ENCODE measurements at regions not wholly inside any gene's neighbourhood (a gene's known extent, or its start where the extent isn't known, plus 50 kb on each side); places are given as distances from the start of the nearest gene placed in this dataset.
"Not testable (repeated sequence)": the region's sequence is repeated elsewhere in the genome, so short reads cannot be mapped to it uniquely, and the experiment has no call there.

GRCh38 chr6:144793744-144794143, 508.6 kb downstream of the UTRN start:
- Histone ChIP-seq H3K9me3 (ENCODE audit: control insufficient read depth, insufficient read depth, low read length) (no peaks in the 10 kb centered on the region), H3K27me3 (ENCODE audit: control insufficient read depth, insufficient read depth, low read length) (no peaks in the 10 kb centered on the region), H3K36me3 (ENCODE audit: control insufficient read depth, insufficient read depth, low read length) (no peaks in the 10 kb centered on the region), H3K9ac (ENCODE audit: low read depth, low read length) (no peak overlapping the region), H3K4me1 (ENCODE audit: control insufficient read depth, insufficient read depth, low read length) (no peaks in the 10 kb centered on the region), H3K4me3 (ENCODE audit: low read depth, low read length) (no peak overlapping the region)

- H3K4me3 ChIP-seq (ENCODE audit: low read depth, low read length); H3K36me3 ChIP-seq (ENCODE audit: control insufficient read depth, insufficient read depth, low read length); H3K4me1 ChIP-seq (ENCODE audit: control insufficient read depth, insufficient read depth, low read length); H3K9me3 ChIP-seq (ENCODE audit: control insufficient read depth, insufficient read depth, low read length); H3K9ac ChIP-seq (ENCODE audit: low read depth, low read length); H3K27me3 ChIP-seq (ENCODE audit: control insufficient read depth, insufficient read depth, low read length): not testable (repeated sequence)
These were observed 509.9 kb downstream of the UTRN start for GRCh38 chr6:144795022-144795421.

- Histone ChIP-seq H3K9me3 (ENCODE audit: control insufficient read depth, insufficient read depth, low read length) (no peaks in the 10 kb centered on the region), H3K9ac (ENCODE audit: low read depth, low read length) (no peak overlapping the region), H3K4me1 (ENCODE audit: control insufficient read depth, insufficient read depth, low read length) (no peaks in the 10 kb centered on the region), H3K36me3 (ENCODE audit: control insufficient read depth, insufficient read depth, low read length) (no peaks in the 10 kb centered on the region), H3K4me3 (ENCODE audit: low read depth, low read length) (no peak overlapping the region), H3K27me3 (ENCODE audit: control insufficient read depth, insufficient read depth, low read length) (no peaks in the 10 kb centered on the region)
These were observed 510.9 kb downstream of the UTRN start for GRCh38 chr6:144796070-144796469.

- H3K4me1 ChIP-seq (ENCODE audit: control insufficient read depth, insufficient read depth, low read length), result no peaks in the 10 kb centered on the region
- H3K9me3 ChIP-seq (ENCODE audit: control insufficient read depth, insufficient read depth, low read length), result no peaks in the 10 kb centered on the region
- no peaks in the 10 kb centered on the region for H3K36me3 ChIP-seq (ENCODE audit: control insufficient read depth, insufficient read depth, low read length)
- no peaks in the 10 kb centered on the region for H3K27me3 ChIP-seq (ENCODE audit: control insufficient read depth, insufficient read depth, low read length)
- no peak overlapping the region for H3K4me3 ChIP-seq (ENCODE audit: low read depth, low read length)
- no peak overlapping the region for H3K9ac ChIP-seq (ENCODE audit: low read depth, low read length)
These were observed 512.9 kb downstream of the UTRN start for GRCh38 chr6:144797881-144798589.

- H3K36me3 ChIP-seq (ENCODE audit: control insufficient read depth, insufficient read depth, low read length), result no peaks in the 10 kb centered on the region
- no peaks in the 10 kb centered on the region for H3K27me3 ChIP-seq (ENCODE audit: control insufficient read depth, insufficient read depth, low read length)
- no peak overlapping the region for H3K4me3 ChIP-seq (ENCODE audit: low read depth, low read length)
- H3K9ac ChIP-seq (ENCODE audit: low read depth, low read length), result no peak overlapping the region
- no peaks in the 10 kb centered on the region for H3K4me1 ChIP-seq (ENCODE audit: control insufficient read depth, insufficient read depth, low read length)
- H3K9me3 ChIP-seq (ENCODE audit: control insufficient read depth, insufficient read depth, low read length), result no peaks in the 10 kb centered on the region
These were observed 519.2 kb downstream of the UTRN start for GRCh38 chr6:144804246-144804790.

- H3K36me3 ChIP-seq (ENCODE audit: control insufficient read depth, insufficient read depth, low read length), result no peaks in the 10 kb centered on the region
- no peak overlapping the region for H3K9ac ChIP-seq (ENCODE audit: low read depth, low read length)
- no peaks in the 10 kb centered on the region for H3K4me1 ChIP-seq (ENCODE audit: control insufficient read depth, insufficient read depth, low read length)
These were observed 519.9 kb downstream of the UTRN start for GRCh38 chr6:144805049-144805448.

GRCh38 chr6:144806222-144806621, 521.1 kb downstream of the UTRN start:
- Histone ChIP-seq H3K4me1 (ENCODE audit: control insufficient read depth, insufficient read depth, low read length) (no peaks in the 10 kb centered on the region), H3K9me3 (ENCODE audit: control insufficient read depth, insufficient read depth, low read length) (no peaks in the 10 kb centered on the region), H3K36me3 (ENCODE audit: control insufficient read depth, insufficient read depth, low read length) (no peaks in the 10 kb centered on the region), H3K9ac (ENCODE audit: low read depth, low read length) (no peak overlapping the region), H3K27me3 (ENCODE audit: control insufficient read depth, insufficient read depth, low read length) (no peaks in the 10 kb centered on the region), H3K4me3 (ENCODE audit: low read depth, low read length) (no peak overlapping the region)

More at GRCh38 chr6:144805049-144805448, 519.9 kb downstream of the UTRN start:
- Histone ChIP-seq H3K9me3 (ENCODE audit: control insufficient read depth, insufficient read depth, low read length) (no peaks in the 10 kb centered on the region), H3K4me3 (ENCODE audit: low read depth, low read length) (no peak overlapping the region), H3K27me3 (ENCODE audit: control insufficient read depth, insufficient read depth, low read length) (no peaks in the 10 kb centered on the region)

GRCh38 chr6:144809120-144809519, 524.0 kb downstream of the UTRN start:
- Histone ChIP-seq H3K27me3 (ENCODE audit: control insufficient read depth, insufficient read depth, low read length) (no peaks in the 10 kb centered on the region), H3K9ac (ENCODE audit: low read depth, low read length) (no peak overlapping the region), H3K9me3 (ENCODE audit: control insufficient read depth, insufficient read depth, low read length) (no peaks in the 10 kb centered on the region), H3K4me3 (ENCODE audit: low read depth, low read length) (no peak overlapping the region), H3K4me1 (ENCODE audit: control insufficient read depth, insufficient read depth, low read length) (no peaks in the 10 kb centered on the region), H3K36me3 (ENCODE audit: control insufficient read depth, insufficient read depth, low read length) (no peaks in the 10 kb centered on the region)

- Histone ChIP-seq H3K4me1 (ENCODE audit: control insufficient read depth, insufficient read depth, low read length) (no peaks in the 10 kb centered on the region), H3K9me3 (ENCODE audit: control insufficient read depth, insufficient read depth, low read length) (no peaks in the 10 kb centered on the region), H3K9ac (ENCODE audit: low read depth, low read length) (no peak overlapping the region), H3K36me3 (ENCODE audit: control insufficient read depth, insufficient read depth, low read length) (no peaks in the 10 kb centered on the region), H3K27me3 (ENCODE audit: control insufficient read depth, insufficient read depth, low read length) (no peaks in the 10 kb centered on the region), H3K4me3 (ENCODE audit: low read depth, low read length) (no peak overlapping the region)
These were observed 524.8 kb downstream of the UTRN start for GRCh38 chr6:144809969-144810368.

GRCh38 chr6:144811140-144811539, 526.0 kb downstream of the UTRN start:
- Histone ChIP-seq H3K9me3 (ENCODE audit: control insufficient read depth, insufficient read depth, low read length) (no peaks in the 10 kb centered on the region), H3K9ac (ENCODE audit: low read depth, low read length) (no peak overlapping the region), H3K4me3 (ENCODE audit: low read depth, low read length) (no peak overlapping the region), H3K4me1 (ENCODE audit: control insufficient read depth, insufficient read depth, low read length) (no peaks in the 10 kb centered on the region), H3K36me3 (ENCODE audit: control insufficient read depth, insufficient read depth, low read length) (no peaks in the 10 kb centered on the region), H3K27me3 (ENCODE audit: control insufficient read depth, insufficient read depth, low read length) (no peaks in the 10 kb centered on the region)

- no peak overlapping the region for H3K4me3 ChIP-seq (ENCODE audit: low read depth, low read length)
- H3K36me3 ChIP-seq (ENCODE audit: control insufficient read depth, insufficient read depth, low read length), result no peaks in the 10 kb centered on the region
- H3K4me1 ChIP-seq (ENCODE audit: control insufficient read depth, insufficient read depth, low read length), result no peaks in the 10 kb centered on the region
- no peaks in the 10 kb centered on the region for H3K27me3 ChIP-seq (ENCODE audit: control insufficient read depth, insufficient read depth, low read length)
- no peak overlapping the region for H3K9ac ChIP-seq (ENCODE audit: low read depth, low read length)
- no peaks in the 10 kb centered on the region for H3K9me3 ChIP-seq (ENCODE audit: control insufficient read depth, insufficient read depth, low read length)
These were observed 531.8 kb downstream of the UTRN start for GRCh38 chr6:144816936-144817335.

GRCh38 chr6:144820270-144820669, 535.1 kb downstream of the UTRN start:
- no peak overlapping the region for H3K9ac ChIP-seq (ENCODE audit: low read depth, low read length)
- no peaks in the 10 kb centered on the region for H3K9me3 ChIP-seq (ENCODE audit: control insufficient read depth, insufficient read depth, low read length)
- no peaks in the 10 kb centered on the region for H3K36me3 ChIP-seq (ENCODE audit: control insufficient read depth, insufficient read depth, low read length)
- no peak overlapping the region for H3K4me3 ChIP-seq (ENCODE audit: low read depth, low read length)
- H3K27me3 ChIP-seq (ENCODE audit: control insufficient read depth, insufficient read depth, low read length), result no peaks in the 10 kb centered on the region
- H3K4me1 ChIP-seq (ENCODE audit: control insufficient read depth, insufficient read depth, low read length), result no peaks in the 10 kb centered on the region
